ENCODE measurements at regions not wholly inside any gene's neighbourhood (a gene's known extent, or its start where the extent isn't known, plus 50 kb on each side); places are given as distances from the start of the nearest gene placed in this dataset.
"Not testable (repeated sequence)": the region's sequence is repeated elsewhere in the genome, so short reads cannot be mapped to it uniquely, and the experiment has no call there.

DNA sequence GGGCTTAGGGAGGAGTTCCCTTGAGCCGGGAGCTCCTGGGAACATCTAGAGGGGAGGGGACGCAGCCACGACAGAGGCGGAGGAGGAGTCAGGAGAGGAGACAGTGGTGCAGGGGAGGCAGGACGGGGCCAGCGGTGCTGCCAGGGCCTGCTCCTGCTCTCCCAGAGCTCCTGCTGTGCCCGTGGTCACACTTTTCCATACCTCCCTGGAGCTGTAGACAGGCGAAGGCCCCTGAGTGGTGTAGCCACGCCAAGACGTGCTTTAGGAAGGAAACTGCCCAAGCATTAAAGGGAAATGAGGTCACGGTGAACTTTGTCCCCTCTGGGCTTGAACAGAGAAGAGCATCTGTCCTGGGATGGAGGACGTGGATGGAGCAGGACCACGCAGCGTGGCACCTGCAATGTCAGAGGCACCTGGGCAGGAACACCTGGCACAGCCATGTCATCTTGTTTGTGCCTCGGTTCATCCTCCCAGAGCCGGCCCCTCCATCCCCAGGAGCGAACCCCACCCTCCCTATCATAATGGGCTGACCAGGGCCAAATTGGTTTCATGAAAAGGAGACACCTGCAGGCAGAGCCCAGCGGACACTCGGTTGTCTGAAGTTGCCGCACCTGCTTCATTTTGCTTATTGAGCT, 239.5 kb upstream of the SFSWAP start:
- no peak for TF ChIP-seq ZNF274 (IDR thresholded peaks at IDR 0.05; ENCODE audit: low read depth, low read length)
- H3K4me3 ChIP-seq (ENCODE audit: low read length) = no peak overlapping the region

- H3K4me3 ChIP-seq (ENCODE audit: low read length) = no peak overlapping the region
- no peak for TF ChIP-seq ZNF274 (IDR thresholded peaks at IDR 0.05; ENCODE audit: low read depth, low read length)
These were observed 238.8 kb upstream of the SFSWAP start for GRCh38 chr12:131471946-131472732.

GRCh38 chr12:131473261-131473660, 237.6 kb upstream of the SFSWAP start:
- H3K4me3 ChIP-seq (ENCODE audit: low read length) = no peak overlapping the region

GRCh38 chr12:131473741-131474709, 236.9 kb upstream of the SFSWAP start:
- H3K4me3 ChIP-seq (ENCODE audit: low read length) = no peak overlapping the region
- no peak for TF ChIP-seq ZNF274 (IDR thresholded peaks at IDR 0.05; ENCODE audit: low read depth, low read length)

More at GRCh38 chr12:131473261-131473660, 237.6 kb upstream of the SFSWAP start:
- TF ChIP-seq ZNF274 (IDR thresholded peaks at IDR 0.05; ENCODE audit: low read depth, low read length) = no peak

- H3K4me3 ChIP-seq (ENCODE audit: low read length) = not testable (repeated sequence)
These were observed 235.9 kb upstream of the SFSWAP start for GRCh38 chr12:131475012-131475411.

DNA sequence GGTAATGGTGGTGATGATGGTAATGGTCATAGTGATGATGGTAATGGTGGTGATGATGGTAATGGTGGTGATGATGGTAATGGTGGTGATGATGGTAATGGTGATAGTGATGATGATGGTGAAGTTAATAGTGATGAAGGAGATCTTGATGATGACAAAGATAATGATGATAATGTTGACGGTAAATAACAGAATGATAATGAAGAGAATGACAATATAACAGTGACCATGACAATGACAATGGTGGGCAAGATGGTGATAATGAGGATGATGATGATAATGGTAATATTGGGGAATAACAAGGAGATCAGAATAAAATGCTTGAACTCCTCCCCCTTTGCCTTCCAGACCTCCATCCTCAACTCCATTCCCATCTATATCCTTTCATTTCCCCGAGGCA, 233.3 kb upstream of the SFSWAP start:
- H3K4me3 ChIP-seq (ENCODE audit: low read length) = no peak overlapping the region
- no peak for TF ChIP-seq ZNF274 (IDR thresholded peaks at IDR 0.05; ENCODE audit: low read depth, low read length)

DNA sequence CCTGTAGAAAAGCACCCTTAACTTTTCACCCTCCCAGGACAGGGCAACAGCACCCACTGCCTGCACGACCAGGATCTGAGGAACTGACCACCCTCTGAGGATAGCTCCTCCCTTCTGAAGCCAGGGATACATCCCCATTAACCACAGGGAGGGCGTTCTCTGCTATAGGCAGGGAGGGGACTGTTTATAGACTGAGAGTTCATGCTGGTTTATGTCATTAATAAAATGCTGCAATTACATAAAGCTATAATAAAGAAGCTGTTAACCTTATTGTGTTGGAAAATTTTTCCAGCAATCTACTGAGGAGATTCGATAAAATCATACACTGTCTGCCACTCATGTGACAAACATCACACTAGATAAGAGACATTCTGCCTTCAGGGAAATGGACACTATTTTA, 232.4 kb upstream of the SFSWAP start:
- H3K4me3 ChIP-seq (ENCODE audit: low read length) = no peak overlapping the region
- TF ChIP-seq ZNF274 (IDR thresholded peaks at IDR 0.05; ENCODE audit: low read depth, low read length) = no peak

DNA sequence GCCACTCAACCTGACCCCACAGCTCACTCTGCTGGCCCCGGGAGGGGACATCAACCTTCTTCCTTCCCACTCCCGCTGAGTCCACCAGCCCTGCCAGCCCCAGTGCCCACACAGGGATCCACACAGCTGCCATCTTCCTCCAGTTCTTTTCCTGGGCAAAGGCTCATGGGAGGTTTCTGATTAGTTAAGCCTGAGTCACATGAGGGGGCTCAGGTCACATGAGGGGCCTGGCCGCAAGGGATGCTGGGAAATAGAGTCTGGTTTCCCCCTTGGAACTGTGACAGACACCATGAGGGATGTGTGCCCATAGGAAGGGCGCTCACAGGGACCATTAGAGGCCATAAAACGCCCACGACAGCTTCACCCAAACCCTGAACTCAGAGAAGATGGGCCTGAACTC, 228.7 kb upstream of the SFSWAP start:
- H3K4me3 ChIP-seq (ENCODE audit: low read length) = no peak overlapping the region
- no peak for TF ChIP-seq ZNF274 (IDR thresholded peaks at IDR 0.05; ENCODE audit: low read depth, low read length)

DNA sequence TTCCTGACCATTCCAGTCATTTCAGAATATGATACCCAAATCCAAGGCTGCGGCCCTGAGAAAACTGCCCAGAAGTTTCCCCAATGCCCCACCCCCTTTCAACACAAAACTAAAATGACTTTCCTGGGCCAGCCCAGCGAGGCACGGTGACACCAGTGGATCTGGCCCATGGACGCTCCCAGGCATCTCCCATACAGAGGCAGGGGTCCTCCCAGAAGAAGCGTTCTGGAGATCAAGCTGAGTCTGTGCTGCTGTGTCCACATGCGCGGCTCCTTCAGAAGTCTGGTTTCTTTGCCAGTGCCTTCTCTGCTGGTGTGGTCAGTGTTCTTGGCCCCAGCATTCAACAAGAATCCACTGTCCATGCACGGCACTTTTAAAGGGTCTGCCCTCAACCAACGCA, 228.2 kb upstream of the SFSWAP start:
- no peak for TF ChIP-seq ZNF274 (IDR thresholded peaks at IDR 0.05; ENCODE audit: low read depth, low read length)

DNA sequence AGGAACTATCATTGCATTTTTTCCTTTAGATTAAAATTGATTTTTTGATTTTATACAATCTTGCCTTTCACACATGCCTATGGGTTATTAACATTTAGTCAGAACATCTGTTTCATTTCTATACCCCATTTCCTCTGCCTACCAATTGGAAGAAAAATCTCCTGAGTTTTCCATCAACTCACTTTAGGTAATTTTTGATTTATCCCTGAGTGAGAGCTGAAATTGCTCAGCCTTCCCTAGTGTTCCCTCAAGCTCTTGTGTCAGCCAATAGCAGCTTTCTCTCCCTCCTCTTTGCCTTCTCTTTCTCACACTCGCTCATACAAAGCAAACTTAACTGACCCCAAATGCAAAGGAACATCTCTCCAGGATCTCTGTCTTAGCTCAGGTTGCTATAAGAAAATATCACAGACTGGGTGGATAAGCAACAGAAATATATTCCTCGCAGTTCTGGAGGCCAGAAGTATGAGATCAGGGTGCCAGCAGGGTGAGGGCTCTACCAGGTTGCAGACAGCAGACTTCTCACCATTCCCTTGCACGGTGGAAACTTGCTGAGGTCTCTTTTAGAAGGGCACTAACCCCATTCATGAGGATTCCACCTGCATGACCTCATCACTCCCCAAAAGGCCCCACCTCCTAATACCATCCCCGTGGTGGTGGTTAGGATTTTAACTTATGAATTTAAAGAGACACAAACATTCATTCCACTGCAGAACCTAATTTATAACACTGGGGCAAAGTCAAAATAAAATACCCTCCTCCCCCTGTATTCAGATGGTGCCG, 224.2 kb upstream of the SFSWAP start:
- no peak for TF ChIP-seq ZNF274 (IDR thresholded peaks at IDR 0.05; ENCODE audit: low read depth, low read length)
- no peak overlapping the region for H3K4me3 ChIP-seq (ENCODE audit: low read length)

More for the DNA sequence above, 228.2 kb upstream of the SFSWAP start:
- no peak overlapping the region for H3K4me3 ChIP-seq (ENCODE audit: low read length)

- no peak overlapping the region for H3K4me3 ChIP-seq (ENCODE audit: low read length)
These were observed 223.3 kb upstream of the SFSWAP start for GRCh38 chr12:131487388-131488124.

DNA sequence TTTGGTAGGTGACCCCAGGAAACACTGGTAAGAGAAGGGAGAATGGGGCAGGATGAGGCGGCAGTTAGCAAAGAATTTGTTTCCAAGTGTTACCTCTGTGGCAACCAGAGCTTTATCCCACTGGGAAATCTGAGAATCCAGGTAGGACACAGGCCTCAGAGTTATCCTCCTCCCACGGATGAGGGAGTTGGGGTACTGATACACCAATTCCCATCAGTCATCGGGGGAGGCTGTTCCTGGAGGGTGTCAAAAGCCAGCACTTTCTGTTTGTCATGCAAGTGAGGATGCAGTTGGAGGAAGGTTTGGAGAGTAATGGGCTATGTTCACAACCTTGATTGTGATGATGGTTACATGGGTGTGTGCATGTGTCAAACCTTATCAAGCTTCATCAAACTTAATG, 221.2 kb upstream of the SFSWAP start:
- no peak for TF ChIP-seq ZNF274 (IDR thresholded peaks at IDR 0.05; ENCODE audit: low read depth, low read length)
- H3K4me3 ChIP-seq (ENCODE audit: low read length) = no peak overlapping the region

More at GRCh38 chr12:131487388-131488124, 223.3 kb upstream of the SFSWAP start:
- TF ChIP-seq ZNF274 (IDR thresholded peaks at IDR 0.05; ENCODE audit: low read depth, low read length) = no peak

GRCh38 chr12:131491155-131491554, 219.7 kb upstream of the SFSWAP start:
- no peak for TF ChIP-seq ZNF274 (IDR thresholded peaks at IDR 0.05; ENCODE audit: low read depth, low read length)
- no peak overlapping the region for H3K4me3 ChIP-seq (ENCODE audit: low read length)

Measured in GM08714 (cell line).